ENCODE measurements at regions not wholly inside any gene's neighbourhood (a gene's known extent, or its start where the extent isn't known, plus 50 kb on each side); places are given as distances from the start of the nearest gene placed in this dataset.
A peak's percentile ranks its signal among the peaks of the same experiment; 100 is the strongest.

- POLR2A ChIA-PET = no interaction called here
- H3K36me3 ChIP-seq (ENCODE audit: control insufficient read depth in 4 of 4, insufficient read depth in 4 of 4, low read length in 3 of 4) = no peaks in the 10 kb centered on the region
- DNase-seq = no peak
- H3K4me1 ChIP-seq (ENCODE audit: control extremely low read depth in 1 of 4, control insufficient read depth in 4 of 4, insufficient read depth in 4 of 4, low read length in 3 of 4) = no peaks in the 10 kb centered on the region
- no peak overlapping the region for H3K27ac ChIP-seq (ENCODE audit: insufficient read depth in 1 of 2, low read depth in 1 of 2, low read length in 2 of 2, poor library complexity in 1 of 2, severe bottlenecking in 2 of 2)
- 95% methylated on average over 9 of the region's 9 CpGs for WGBS (ENCODE audit: insufficient coverage)
- H3K27me3 ChIP-seq (replicated peaks in 2 of 5; ENCODE audit: control insufficient read depth in 4 of 5, insufficient read depth in 5 of 5, low read length in 4 of 5) = no peaks in the 10 kb centered on the region
- CTCF ChIA-PET = no interaction called here
- H3K4me3 ChIP-seq (ENCODE audit: control insufficient read depth in 1 of 7, extremely low read depth in 1 of 7, insufficient read depth in 4 of 7, low read depth in 2 of 7, low read length in 6 of 7) = no peak overlapping the region
- no peaks in the 10 kb centered on the region for H3K9me3 ChIP-seq (ENCODE audit: control extremely low read depth in 1 of 5, control insufficient read depth in 4 of 5, insufficient read depth in 2 of 5, low read depth in 1 of 5, low read length in 4 of 5)
Measured at GRCh38 chr10:33676606-33677339, 342.3 kb upstream of the NRP1 start.

GRCh38 chr10:33674986-33675599, 340.6 kb upstream of the NRP1 start:
- H3K36me3 ChIP-seq (ENCODE audit: control insufficient read depth in 4 of 4, insufficient read depth in 4 of 4, low read length in 3 of 4) = no peaks in the 10 kb centered on the region
- H3K27me3 ChIP-seq (replicated peaks in 2 of 5; ENCODE audit: control insufficient read depth in 4 of 5, insufficient read depth in 5 of 5, low read length in 4 of 5) = no peaks in the 10 kb centered on the region
- ChIA-PET POLR2A (no interaction called here), CTCF (no interaction called here)
- H3K9me3 ChIP-seq (ENCODE audit: control extremely low read depth in 1 of 5, control insufficient read depth in 4 of 5, insufficient read depth in 2 of 5, low read depth in 1 of 5, low read length in 4 of 5) = no peaks in the 10 kb centered on the region
- WGBS (ENCODE audit: insufficient coverage) = 63% methylated on average over 9 of the region's 10 CpGs
- H3K27ac ChIP-seq (ENCODE audit: insufficient read depth in 1 of 2, low read depth in 1 of 2, low read length in 2 of 2, poor library complexity in 1 of 2, severe bottlenecking in 2 of 2) = no peak overlapping the region
- H3K4me1 ChIP-seq (ENCODE audit: control extremely low read depth in 1 of 4, control insufficient read depth in 4 of 4, insufficient read depth in 4 of 4, low read length in 3 of 4) = no peaks in the 10 kb centered on the region
- H3K4me3 ChIP-seq (ENCODE audit: control insufficient read depth in 1 of 7, extremely low read depth in 1 of 7, insufficient read depth in 4 of 7, low read depth in 2 of 7, low read length in 6 of 7) = no peak overlapping the region
- no peak for DNase-seq

- 86% methylated on average over 2 of the region's 2 CpGs for WGBS (ENCODE audit: insufficient coverage)
- CTCF ChIA-PET = no interaction called here
- POLR2A ChIA-PET = no interaction called here
Measured at GRCh38 chr10:33674491-33674890, 340.0 kb upstream of the NRP1 start.

GRCh38 chr10:33673839-33674415, 339.5 kb upstream of the NRP1 start:
- Histone ChIP-seq H3K4me3 (ENCODE audit: control insufficient read depth in 1 of 7, extremely low read depth in 1 of 7, insufficient read depth in 4 of 7, low read depth in 2 of 7, low read length in 6 of 7) (no peak overlapping the region), H3K9me3 (ENCODE audit: control extremely low read depth in 1 of 5, control insufficient read depth in 4 of 5, insufficient read depth in 2 of 5, low read depth in 1 of 5, low read length in 4 of 5) (no peaks in the 10 kb centered on the region), H3K27me3 (replicated peaks in 2 of 5; ENCODE audit: control insufficient read depth in 4 of 5, insufficient read depth in 5 of 5, low read length in 4 of 5) (no peaks in the 10 kb centered on the region), H3K36me3 (ENCODE audit: control insufficient read depth in 4 of 4, insufficient read depth in 4 of 4, low read length in 3 of 4) (no peaks in the 10 kb centered on the region), H3K27ac (ENCODE audit: insufficient read depth in 1 of 2, low read depth in 1 of 2, low read length in 2 of 2, poor library complexity in 1 of 2, severe bottlenecking in 2 of 2) (no peak overlapping the region), H3K4me1 (ENCODE audit: control extremely low read depth in 1 of 4, control insufficient read depth in 4 of 4, insufficient read depth in 4 of 4, low read length in 3 of 4) (no peaks in the 10 kb centered on the region)
- no peak for DNase-seq
- POLR2A ChIA-PET = no interaction called here
- CTCF ChIA-PET = no interaction called here
- WGBS (ENCODE audit: insufficient coverage) = 100% methylated on average over 1 of the region's 3 CpGs

More at GRCh38 chr10:33674491-33674890, 340.0 kb upstream of the NRP1 start:
- Histone ChIP-seq H3K27ac (ENCODE audit: insufficient read depth in 1 of 2, low read depth in 1 of 2, low read length in 2 of 2, poor library complexity in 1 of 2, severe bottlenecking in 2 of 2) (no peak overlapping the region), H3K4me3 (ENCODE audit: control insufficient read depth in 1 of 7, extremely low read depth in 1 of 7, insufficient read depth in 4 of 7, low read depth in 2 of 7, low read length in 6 of 7) (no peak overlapping the region), H3K27me3 (replicated peaks in 2 of 5; ENCODE audit: control insufficient read depth in 4 of 5, insufficient read depth in 5 of 5, low read length in 4 of 5) (no peaks in the 10 kb centered on the region), H3K36me3 (ENCODE audit: control insufficient read depth in 4 of 4, insufficient read depth in 4 of 4, low read length in 3 of 4) (no peaks in the 10 kb centered on the region), H3K4me1 (ENCODE audit: control extremely low read depth in 1 of 4, control insufficient read depth in 4 of 4, insufficient read depth in 4 of 4, low read length in 3 of 4) (no peaks in the 10 kb centered on the region), H3K9me3 (ENCODE audit: control extremely low read depth in 1 of 5, control insufficient read depth in 4 of 5, insufficient read depth in 2 of 5, low read depth in 1 of 5, low read length in 4 of 5) (no peaks in the 10 kb centered on the region)
- no peak for DNase-seq

GRCh38 chr10:33669904-33670303, 335.4 kb upstream of the NRP1 start:
- Histone ChIP-seq H3K27ac (ENCODE audit: insufficient read depth in 1 of 2, low read depth in 1 of 2, low read length in 2 of 2, poor library complexity in 1 of 2, severe bottlenecking in 2 of 2) (no peak overlapping the region), H3K4me3 (ENCODE audit: control insufficient read depth in 1 of 7, extremely low read depth in 1 of 7, insufficient read depth in 4 of 7, low read depth in 2 of 7, low read length in 6 of 7) (no peak overlapping the region), H3K27me3 (replicated peaks in 2 of 5; ENCODE audit: control insufficient read depth in 4 of 5, insufficient read depth in 5 of 5, low read length in 4 of 5) (no peaks in the 10 kb centered on the region), H3K36me3 (ENCODE audit: control insufficient read depth in 4 of 4, insufficient read depth in 4 of 4, low read length in 3 of 4) (no peaks in the 10 kb centered on the region), H3K4me1 (ENCODE audit: control extremely low read depth in 1 of 4, control insufficient read depth in 4 of 4, insufficient read depth in 4 of 4, low read length in 3 of 4) (peaks cover 0 to 14% (median 0%) of the 10 kb centered on the region in 4 experiments), H3K9me3 (ENCODE audit: control extremely low read depth in 1 of 5, control insufficient read depth in 4 of 5, insufficient read depth in 2 of 5, low read depth in 1 of 5, low read length in 4 of 5) (peaks cover 0 to under 1% (median 0%) of the 10 kb centered on the region in 5 experiments)
- ChIA-PET CTCF (no interaction called here), POLR2A (no interaction called here)
- no peak for DNase-seq
- 100% methylated on average over 3 of the region's 5 CpGs for WGBS (ENCODE audit: insufficient coverage)

GRCh38 chr10:33666686-33667480, 332.4 kb upstream of the NRP1 start:
- no peak overlapping the region for H3K27ac ChIP-seq (ENCODE audit: insufficient read depth in 1 of 2, low read depth in 1 of 2, low read length in 2 of 2, poor library complexity in 1 of 2, severe bottlenecking in 2 of 2)
- H3K4me3 ChIP-seq (ENCODE audit: control insufficient read depth in 1 of 7, extremely low read depth in 1 of 7, insufficient read depth in 4 of 7, low read depth in 2 of 7, low read length in 6 of 7) = no peak overlapping the region
- CTCF ChIA-PET = no interaction called here
- no peaks in the 10 kb centered on the region for H3K27me3 ChIP-seq (replicated peaks in 2 of 5; ENCODE audit: control insufficient read depth in 4 of 5, insufficient read depth in 5 of 5, low read length in 4 of 5)
- peaks cover 0 to 7% (median 6%) of the 10 kb centered on the region in 5 experiments for H3K9me3 ChIP-seq (ENCODE audit: control extremely low read depth in 1 of 5, control insufficient read depth in 4 of 5, insufficient read depth in 2 of 5, low read depth in 1 of 5, low read length in 4 of 5)
- POLR2A ChIA-PET = no interaction called here
- 95% methylated on average over 5 of the region's 5 CpGs for WGBS (ENCODE audit: insufficient coverage)
- no peaks in the 10 kb centered on the region for H3K36me3 ChIP-seq (ENCODE audit: control insufficient read depth in 4 of 4, insufficient read depth in 4 of 4, low read length in 3 of 4)
- H3K4me1 ChIP-seq (ENCODE audit: control extremely low read depth in 1 of 4, control insufficient read depth in 4 of 4, insufficient read depth in 4 of 4, low read length in 3 of 4) = peaks cover 0 to 32% (median 7%) of the 10 kb centered on the region in 4 experiments
- peak in 2 of 3 donors; percentile 11 to 14 for DNase-seq

GRCh38 chr10:33665501-33665900, 331.0 kb upstream of the NRP1 start:
- H3K4me3 ChIP-seq (ENCODE audit: control insufficient read depth in 1 of 7, extremely low read depth in 1 of 7, insufficient read depth in 4 of 7, low read depth in 2 of 7, low read length in 6 of 7) = no peak overlapping the region
- H3K4me1 ChIP-seq (ENCODE audit: control extremely low read depth in 1 of 4, control insufficient read depth in 4 of 4, insufficient read depth in 4 of 4, low read length in 3 of 4) = peaks cover 0 to 45% (median 16%) of the 10 kb centered on the region in 4 experiments
- POLR2A ChIA-PET = no interaction called here
- CTCF ChIA-PET = no interaction called here
- no peaks in the 10 kb centered on the region for H3K27me3 ChIP-seq (replicated peaks in 2 of 5; ENCODE audit: control insufficient read depth in 4 of 5, insufficient read depth in 5 of 5, low read length in 4 of 5)
- peaks cover 0 to 7% (median 6%) of the 10 kb centered on the region in 5 experiments for H3K9me3 ChIP-seq (ENCODE audit: control extremely low read depth in 1 of 5, control insufficient read depth in 4 of 5, insufficient read depth in 2 of 5, low read depth in 1 of 5, low read length in 4 of 5)
- no peaks in the 10 kb centered on the region for H3K36me3 ChIP-seq (ENCODE audit: control insufficient read depth in 4 of 4, insufficient read depth in 4 of 4, low read length in 3 of 4)
- no peak for DNase-seq
- H3K27ac ChIP-seq (ENCODE audit: insufficient read depth in 1 of 2, low read depth in 1 of 2, low read length in 2 of 2, poor library complexity in 1 of 2, severe bottlenecking in 2 of 2) = no peak overlapping the region

All from common myeloid progenitor, CD34-positive (primary cell).